T-helper 2 cell treated with Interferon-gamma antibody and Interleukin-4, amounts not matched to agents 100 ng/mL and 5 ng/mL, for 36 hours (primary cell): ENCODE measurements at regions not wholly inside any gene's neighbourhood (a gene's known extent, or its start where the extent isn't known, plus 50 kb on each side); places are given as distances from the start of the nearest gene placed in this dataset.

Experiments used
- intact Hi-C: fragments of 100-400 bp; cut with micrococcal nuclease; formaldehyde crosslinking; loops from one replicate; pipeline ENCODE4 v1.15.1; 2023

DNA sequence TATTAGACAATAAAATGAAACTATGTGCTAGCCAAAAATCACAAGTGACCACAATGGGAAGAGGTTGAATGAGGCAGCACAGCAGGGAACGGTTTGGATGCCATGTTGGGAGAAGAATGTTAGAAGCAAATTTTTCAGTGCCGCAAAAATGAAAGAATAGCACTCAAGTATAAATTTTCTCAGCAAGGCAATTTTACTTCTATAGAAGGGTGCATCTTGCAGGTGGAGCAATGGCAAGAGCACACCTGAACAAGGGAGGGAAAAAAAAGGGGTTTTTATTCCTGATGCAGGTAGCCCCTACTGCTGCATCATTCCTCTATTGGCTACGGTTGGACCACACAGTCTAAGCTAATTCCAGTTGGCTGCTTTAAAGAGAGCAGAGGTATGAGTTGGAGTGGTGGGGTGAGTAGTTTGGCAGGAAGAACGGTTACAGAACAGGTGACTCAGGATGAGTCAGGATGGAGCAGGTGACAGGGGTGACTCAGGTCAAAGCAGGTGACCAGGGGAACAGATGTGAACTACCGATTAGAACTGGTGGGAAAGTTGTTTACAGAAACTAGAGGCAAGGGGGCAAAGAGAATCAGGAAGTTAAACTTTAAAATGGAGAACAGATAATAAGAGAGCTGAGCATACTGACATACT, 301.1 kb upstream of the NRIP1 start:
- intact Hi-C loops, result no loop called here

DNA sequence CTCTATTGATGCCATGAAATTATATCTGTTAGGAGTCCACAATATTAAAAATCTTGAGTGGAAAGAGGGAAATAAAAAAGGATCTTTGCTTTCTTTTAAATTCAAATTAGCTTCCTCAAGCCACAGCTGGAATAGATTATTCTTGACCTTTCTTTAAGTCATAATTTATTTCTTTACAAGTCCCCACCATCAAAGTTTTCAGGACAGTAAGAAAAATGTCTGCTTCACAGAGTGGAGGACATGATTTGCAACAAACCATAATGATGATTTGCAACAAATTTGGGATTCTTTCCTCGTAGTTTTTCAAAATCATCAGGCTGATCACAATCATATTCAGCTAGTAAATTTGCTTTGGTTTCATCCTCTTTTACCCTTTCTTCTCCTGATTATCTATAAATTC, 301.8 kb upstream of the NRIP1 start:
- intact Hi-C loops, result no loop called here

DNA sequence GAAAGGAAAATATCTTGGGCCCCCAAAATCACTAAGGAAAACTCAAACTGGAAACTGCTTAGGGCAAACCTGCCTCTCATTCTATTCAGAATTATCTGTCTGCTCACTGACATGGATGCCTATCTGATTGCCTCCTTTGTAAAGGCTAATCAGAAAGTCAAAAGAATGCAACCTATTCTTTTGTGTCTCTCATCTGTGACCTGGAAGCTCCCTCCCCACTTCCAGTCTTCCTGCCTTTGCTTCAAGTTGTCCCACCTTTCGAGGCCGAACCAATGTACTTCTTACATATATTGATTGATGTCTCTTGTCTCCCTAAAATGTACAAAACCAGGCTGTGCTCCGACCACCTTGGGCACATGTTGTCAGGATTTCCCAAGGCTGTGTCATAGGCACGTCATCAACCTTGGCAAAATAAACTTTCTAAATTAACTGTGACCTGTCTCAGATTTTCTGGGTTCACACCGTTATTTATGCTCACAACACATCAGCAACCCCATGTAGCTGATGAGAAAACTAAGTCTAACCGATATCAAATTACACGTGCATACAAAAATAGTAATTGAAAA, 302.3 kb upstream of the NRIP1 start:
- intact Hi-C loops, result no loop called here

DNA sequence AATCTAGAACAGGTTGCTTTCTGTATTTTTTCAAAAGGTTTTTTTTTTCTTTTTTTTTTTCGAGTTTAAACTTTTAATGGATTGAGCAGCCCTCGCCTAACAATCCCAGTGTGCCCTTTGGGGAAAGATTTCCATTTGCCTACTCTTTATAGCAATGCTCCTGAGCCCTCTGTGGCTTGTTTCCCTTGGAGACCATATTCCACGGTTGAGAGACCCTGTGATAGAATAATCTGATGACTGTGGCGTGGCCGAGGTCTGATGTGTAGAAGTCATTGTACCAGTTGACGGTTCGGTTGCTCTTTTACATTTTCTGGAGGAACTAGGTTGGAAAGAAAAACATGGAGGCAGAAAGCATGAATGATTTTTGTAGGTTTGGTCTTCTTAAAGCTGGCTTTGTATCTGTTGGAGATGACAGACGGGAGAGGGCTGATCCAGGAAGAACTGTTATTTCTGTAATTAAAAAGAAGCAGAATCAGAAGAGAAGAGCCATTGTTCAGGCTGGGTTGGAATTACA, 305.7 kb upstream of the NRIP1 start:
- intact Hi-C loops, result no loop called here

DNA sequence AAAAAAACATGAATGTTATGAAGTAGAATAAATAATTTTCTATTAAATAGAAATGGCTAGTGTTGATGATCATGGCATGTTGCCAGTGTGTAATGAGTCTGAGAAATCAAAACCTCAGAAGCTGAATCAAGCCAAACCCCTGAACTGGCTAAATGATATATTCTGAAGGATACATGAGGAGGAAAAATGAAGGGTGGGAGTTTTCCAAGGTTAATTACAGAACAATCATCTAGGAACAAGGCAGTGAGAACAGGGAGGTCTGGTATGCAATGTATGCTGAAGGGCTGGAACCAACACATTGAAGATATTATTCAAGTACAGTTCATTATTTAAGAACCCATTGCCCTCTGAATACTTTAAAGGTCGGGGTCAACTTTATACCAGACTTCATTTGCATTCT, 309.1 kb upstream of the NRIP1 start:
- intact Hi-C loops, result no loop called here

DNA sequence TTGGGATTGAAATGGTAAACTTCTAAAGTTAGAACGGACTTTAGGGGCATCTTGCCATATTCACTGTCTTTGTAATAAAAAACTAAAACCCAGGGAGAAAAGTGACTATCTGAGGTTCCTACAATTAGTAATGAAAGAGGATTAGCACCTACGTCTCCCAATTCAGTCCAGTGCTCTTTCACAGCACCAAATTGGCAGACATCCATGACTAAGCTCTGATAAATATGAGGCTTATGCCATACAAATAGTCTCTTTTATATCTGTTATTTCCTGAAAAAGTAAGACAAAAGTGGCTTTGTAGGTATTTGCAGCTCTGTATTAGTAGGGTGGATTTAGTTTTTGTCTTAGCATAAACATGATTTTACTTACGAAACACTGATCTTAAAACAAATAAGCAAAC, 315.0 kb upstream of the NRIP1 start:
- intact Hi-C loops, result no loop called here

DNA sequence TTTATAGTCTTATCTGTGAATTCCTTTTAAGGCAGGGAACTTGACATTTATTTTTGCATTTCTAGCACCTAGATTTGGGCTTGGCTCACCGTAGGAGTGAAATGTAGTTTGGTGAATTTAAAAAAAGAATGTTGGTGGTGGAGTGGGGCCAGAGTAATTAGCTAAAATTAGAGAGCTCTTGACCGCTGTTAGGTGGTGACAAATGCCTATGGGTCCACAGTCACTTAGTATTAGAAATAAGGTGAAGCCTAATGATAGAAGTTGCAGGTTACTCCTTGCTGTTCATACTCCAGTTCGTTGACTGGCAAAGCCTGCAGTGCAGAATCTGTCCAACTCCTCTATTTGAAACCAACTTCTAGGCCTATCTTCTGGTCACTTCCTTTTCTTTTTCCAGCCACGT, 318.8 kb upstream of the NRIP1 start:
- intact Hi-C loops, result no loop called here

DNA sequence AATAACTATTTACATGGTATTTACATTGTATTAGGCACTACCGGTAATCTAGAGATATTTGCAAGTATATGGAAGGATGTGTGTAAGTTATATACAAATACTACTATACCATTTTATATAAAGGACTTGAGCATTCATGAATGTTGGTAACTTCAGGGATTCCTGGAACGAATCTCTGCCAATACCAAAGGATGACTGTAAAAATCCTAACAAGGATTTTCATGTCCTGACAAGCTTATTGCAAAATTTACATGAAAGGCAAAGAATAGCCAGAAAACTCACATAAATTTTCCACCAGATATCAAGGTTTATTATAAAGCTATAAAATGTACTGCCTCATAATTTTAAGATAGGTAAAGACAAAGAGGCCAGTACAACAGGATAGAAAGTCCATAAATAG, 325.2 kb upstream of the NRIP1 start:
- intact Hi-C loops, result no loop called here

DNA sequence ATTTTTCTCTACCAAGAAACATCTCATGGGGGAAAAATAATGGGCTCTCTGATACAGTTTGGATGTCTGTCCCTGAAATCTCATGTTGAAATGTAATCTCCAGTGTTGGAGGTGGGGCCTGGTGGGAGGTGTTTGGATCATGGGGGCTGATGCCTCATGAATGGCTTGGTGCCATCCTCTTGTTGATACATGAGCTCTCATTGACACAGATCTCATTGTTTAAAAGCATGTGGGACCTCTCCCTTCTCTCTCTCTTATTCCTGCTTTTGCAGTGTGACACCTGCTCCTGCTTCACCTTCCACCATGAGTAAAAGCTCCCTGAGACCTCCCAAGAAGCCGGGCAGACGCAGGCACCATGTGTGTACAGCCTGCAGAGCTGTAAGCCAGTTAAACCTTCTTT, 332.5 kb upstream of the NRIP1 start:
- intact Hi-C loops, result no loop called here

DNA sequence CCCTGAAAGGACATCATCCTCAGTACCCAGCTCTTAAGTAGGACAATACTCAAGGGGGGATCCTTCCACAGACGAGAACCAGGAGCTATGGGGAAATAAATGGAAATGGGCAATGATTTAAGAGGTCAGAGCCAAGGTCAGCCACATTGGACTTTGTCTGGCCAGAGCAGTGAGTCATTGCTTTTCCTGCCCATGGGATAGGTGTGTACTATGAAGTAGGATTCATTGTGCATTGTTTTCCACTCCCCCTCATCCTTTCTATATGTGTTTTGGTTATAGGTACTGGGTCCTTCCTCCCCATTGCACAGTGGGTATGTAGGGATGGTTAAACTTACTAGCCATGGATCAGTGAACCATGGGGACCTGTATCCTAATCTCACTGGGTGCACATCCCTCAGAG, 328.9 kb upstream of the USP25 start:
- intact Hi-C loops, result no loop called here

DNA sequence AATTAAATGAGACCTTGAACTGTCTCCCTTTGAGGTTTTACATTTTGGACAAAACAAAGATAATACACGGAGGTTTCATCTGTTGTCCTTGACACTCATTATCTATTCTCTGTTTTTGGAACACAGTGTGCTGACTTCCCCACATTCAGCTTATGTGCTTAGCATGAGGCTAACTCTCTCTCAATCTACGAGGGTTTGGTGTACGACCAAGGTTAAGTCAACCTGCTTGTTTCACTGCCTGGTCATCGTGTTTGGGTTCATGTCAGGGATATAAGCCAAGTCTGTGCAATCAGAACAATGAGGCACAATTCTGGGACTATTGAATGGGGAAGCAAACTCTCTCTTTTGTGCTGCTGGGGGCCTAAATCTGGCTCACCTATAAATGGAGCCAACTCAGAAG, 328.5 kb upstream of the USP25 start:
- intact Hi-C loops, result no loop called here

DNA sequence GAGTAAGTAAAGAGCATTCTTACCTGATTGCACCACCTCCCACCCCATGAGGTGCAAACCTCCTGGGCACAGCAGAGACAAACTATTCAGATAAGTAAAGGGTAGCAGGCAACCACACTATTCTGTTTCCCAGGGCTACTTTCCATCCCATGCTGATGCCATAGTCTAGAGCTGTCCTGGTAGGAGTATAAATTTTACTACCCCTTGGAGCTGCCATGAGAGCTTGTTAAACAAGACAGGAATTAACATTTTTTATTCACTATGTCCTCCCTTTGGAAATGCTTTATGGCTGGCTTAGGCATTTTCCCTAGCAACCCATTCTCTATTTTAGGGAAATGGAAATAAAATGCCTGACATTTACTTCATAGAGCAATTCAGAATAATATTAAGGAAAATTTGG, 324.6 kb upstream of the USP25 start:
- intact Hi-C loops, result no loop called here

DNA sequence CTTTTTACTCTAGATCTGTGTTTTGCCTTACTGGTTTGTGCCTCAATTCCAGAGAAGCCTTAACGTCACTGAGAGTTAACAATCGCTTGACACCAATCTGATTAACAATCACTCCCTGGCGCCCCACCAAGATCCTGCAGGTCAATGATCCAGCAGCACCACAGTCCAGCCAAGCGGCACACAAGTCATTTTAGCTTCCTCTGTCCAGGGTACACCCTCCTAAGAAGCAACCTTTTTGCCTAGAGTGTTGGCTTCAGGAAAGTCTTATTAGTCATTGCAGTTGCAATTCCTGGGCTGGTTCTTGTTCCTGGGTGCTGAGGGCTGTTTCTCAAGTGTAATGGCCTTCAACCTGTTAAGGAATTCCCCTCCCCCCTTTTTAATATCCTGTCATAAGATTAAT, 323.0 kb upstream of the USP25 start:
- intact Hi-C loops, result no loop called here

DNA sequence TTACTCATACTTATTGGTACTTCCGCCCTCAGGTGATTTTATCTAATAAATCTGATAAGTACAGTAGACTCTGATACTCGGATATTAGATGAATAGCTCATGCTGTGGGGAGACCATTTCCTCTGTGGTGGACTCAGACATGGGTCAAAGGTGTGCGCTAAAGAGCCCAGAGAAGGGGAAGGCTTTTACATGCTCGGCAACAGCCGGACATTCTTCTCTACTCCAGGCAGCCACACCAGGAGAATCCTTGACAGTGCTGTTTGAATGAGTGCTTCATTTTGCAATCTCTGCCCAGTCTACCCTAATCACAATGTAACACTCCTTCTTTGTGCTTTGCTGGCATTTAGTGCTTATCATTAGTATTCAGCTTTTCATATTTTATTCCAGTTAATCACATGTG, 322.2 kb upstream of the USP25 start:
- intact Hi-C loops, result no loop called here

DNA sequence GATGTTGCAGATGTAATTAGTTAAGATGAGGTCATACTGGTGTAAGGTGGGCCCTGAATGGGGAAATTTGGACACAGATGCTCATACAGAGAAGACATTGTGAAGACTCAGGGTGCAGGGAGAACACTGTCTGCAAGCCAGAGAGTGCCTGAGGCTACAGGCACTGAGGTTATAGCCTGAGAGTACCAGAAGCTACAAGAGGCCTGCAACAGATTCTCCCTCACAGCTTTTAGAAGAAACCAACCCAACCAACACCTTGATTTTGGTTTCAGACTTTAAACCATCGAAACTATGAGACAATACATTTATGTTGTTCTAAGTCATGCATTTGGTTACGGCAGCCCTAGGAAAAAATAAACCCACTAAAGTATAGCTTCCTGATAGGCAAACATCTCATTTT, 321.7 kb upstream of the USP25 start:
- intact Hi-C loops, result no loop called here

DNA sequence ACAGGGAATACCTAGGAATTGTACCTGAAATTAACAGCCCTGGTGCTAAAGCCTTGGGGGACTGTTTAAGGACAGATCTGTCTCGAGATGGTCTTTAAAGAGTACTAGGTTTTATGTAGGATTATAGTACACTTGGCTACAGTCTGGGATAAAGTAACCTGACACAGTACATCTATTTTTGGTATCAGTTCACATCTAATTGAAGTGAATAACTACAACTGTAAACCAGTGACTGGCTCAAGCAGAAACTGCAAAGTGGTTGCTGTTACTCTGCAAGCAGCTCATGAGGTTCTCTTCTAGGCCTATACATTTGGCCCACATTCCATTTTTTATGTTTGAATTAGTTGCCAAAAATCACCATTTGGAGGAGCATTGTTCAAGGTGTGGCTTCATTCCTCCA, 320.8 kb upstream of the USP25 start:
- intact Hi-C loops, result no loop called here

DNA sequence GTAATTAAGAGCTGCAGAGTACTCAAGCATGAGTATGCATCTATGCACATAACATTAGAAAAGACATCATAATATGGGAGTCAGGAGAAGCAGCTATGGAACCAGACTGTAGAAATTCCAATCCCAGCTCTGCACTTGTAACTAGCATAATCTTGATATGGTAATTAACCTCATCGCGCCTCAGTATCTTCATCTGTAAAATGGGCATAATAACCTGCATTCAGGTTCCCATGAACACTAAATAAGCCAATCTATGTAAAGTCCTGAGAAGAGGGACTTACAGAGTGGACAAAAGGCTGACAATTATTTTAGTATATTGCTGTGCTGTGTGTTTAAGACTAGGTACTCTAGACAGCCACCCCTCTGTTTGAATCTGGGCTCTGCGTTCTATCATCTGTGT, 318.9 kb upstream of the USP25 start:
- intact Hi-C loops, result no loop called here

DNA sequence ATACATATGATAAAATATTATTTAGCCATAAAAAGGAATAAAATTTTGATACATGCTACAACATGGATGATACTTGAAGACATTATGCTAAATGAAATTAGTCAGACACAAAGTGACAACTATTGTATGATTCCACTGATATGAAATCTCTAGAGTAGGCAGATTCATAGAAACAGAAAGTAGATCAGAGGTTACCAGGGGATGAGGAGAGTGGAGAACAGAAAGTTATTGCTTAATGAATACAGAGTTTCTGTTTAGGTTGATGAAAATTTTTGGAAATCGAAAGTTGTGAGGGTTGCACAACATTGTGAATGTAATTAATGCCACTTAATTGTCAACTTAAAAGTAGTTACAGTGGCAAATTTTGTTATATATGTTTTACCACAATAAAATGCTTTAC, 315.7 kb upstream of the USP25 start:
- intact Hi-C loops, result no loop called here

DNA sequence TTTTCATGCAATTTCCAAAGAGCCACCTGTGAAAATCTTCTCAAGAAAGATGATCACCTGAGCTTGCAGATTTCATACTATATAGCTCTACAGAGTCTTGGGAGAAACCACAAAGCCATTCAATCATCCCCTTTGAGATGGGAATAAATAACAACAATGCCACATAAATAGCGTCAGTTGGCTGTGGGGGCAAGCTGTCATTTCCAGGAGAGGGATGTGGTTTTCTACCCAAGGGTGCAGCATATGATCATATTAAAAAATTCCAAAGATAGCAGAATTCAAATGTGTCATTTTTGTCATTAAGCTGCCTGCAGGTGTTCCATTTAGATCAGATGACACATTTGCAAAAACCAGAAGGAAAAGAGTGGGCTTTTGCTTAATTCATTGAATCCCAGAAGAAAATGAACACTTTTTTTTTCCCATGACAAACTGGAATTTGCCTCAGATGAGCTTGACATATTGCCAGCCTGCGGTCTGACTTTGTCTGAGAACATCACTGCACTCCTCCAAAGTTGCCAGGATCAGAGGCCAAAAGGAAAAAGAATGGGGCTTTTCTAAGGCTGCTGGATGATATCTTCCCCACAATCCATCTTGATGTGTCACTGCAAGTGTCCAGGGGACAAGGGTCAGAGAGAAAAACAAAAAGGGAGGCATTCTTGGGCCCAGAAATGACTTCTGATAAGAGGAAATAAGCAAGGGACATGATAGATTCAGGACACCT, 314.1 kb upstream of the USP25 start:
- intact Hi-C loops, result no loop called here

DNA sequence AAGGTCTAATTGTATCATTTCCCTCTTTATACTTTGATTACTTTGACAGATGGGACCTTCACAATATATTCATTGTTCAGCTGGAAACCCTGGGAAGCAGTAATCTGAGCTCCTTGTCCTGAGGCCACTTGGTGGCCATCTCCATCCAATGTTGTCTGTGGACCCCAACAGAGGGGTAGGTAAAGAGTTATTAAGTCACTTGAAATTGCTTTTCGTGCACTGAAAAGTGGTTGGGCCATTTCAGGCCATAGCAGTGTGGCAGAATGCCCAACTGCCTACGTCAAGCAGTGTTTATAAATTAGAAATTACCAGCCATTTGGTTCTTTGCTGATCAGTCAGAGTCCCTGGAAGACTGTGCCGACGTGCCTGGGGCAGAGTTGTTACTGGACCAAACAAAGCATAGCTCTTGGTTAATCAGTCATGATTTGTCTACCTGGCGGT, 308.3 kb upstream of the USP25 start:
- intact Hi-C loops, result no loop called here

DNA sequence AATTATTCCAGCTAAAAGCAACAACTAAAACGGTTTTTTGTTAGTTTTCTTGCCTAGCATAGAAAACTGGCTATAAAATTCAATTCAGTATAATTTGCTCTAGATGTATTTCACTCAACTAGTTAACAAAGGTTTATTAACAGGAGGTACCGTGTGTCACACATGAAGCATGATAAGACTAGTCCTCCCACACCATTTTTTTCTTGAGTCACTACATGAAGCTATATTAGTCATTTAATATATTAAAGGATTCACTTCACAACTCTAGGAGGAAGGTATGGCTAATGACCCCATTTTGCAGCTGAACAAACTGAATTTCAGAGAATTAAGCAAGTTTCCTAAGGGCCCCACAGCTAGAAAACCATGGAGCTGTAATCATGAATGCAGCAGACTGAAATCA, 307.8 kb upstream of the USP25 start:
- intact Hi-C loops, result no loop called here

DNA sequence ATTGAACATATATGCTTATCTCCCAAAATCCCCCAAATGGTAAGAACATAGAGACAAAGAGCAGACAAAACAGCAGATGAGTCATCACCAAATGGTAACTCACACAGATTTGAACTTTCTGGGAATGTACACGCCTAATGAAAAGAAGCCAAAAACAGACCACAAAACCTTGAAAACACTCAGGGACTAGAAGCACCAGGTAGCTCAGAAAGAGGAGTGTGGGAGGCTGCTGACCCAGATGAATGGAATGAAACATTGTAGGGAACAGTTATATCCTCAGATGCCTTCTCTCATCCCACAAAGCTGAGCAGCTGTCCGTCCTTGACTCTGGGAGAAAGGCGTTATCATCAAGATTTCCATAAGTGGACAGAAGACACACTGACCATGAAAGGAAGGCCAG, 307.0 kb upstream of the USP25 start:
- intact Hi-C loops, result no loop called here
